Fibroblast of mammary gland (primary cell): ENCODE measurements at regions not wholly inside any gene's neighbourhood (a gene's known extent, or its start where the extent isn't known, plus 50 kb on each side); places are given as distances from the start of the nearest gene placed in this dataset.

ENCODE experiments used
- DNase-seq: peaks from one replicate; pipeline ENCODE4 v3.0.0-alpha.2; 2010; ENCODE audit warnings: low read depth
- H3K4me3 ChIP-seq: 2 replicates; pipeline ENCODE4 v1.5.1; 2011; ENCODE audit warnings: low read depth, mild to moderate bottlenecking, low read length, moderate library complexity; ENCODE audit not compliant: control insufficient read depth
- CTCF ChIP-seq: conservative IDR thresholded peaks from 2 replicates; pipeline ENCODE4 v1.5.1; 2011; ENCODE audit warnings: low read depth, low read length, inconsistent platforms; ENCODE audit not compliant: control insufficient read depth, insufficient read depth

- no peak overlapping the region for H3K4me3 ChIP-seq
- DNase-seq, result no peak
- no peak for TF ChIP-seq CTCF
Measured at GRCh38 chr15:91716536-91716935, 137.0 kb upstream of the SLCO3A1 start.

GRCh38 chr15:91717811-91718210 lies 135.7 kb upstream of the SLCO3A1 start:
- no peak overlapping the region for H3K4me3 ChIP-seq
- DNase-seq, result no peak
- no peak for TF ChIP-seq CTCF

GRCh38 chr15:91723959-91724358 lies 129.5 kb upstream of the SLCO3A1 start:
- DNase-seq, result no peak
- H3K4me3 ChIP-seq, result no peak overlapping the region
- TF ChIP-seq CTCF, result no peak

- TF ChIP-seq CTCF, result no peak
- DNase-seq, result no peak
- no peak overlapping the region for H3K4me3 ChIP-seq
Measured at GRCh38 chr15:91733661-91734060, 119.8 kb upstream of the SLCO3A1 start.

GRCh38 chr15:91737151-91737818 lies 116.2 kb upstream of the SLCO3A1 start:
- H3K4me3 ChIP-seq, result no peak overlapping the region
- TF ChIP-seq CTCF, result no peak
- DNase-seq, result peak; percentile 1

DNA sequence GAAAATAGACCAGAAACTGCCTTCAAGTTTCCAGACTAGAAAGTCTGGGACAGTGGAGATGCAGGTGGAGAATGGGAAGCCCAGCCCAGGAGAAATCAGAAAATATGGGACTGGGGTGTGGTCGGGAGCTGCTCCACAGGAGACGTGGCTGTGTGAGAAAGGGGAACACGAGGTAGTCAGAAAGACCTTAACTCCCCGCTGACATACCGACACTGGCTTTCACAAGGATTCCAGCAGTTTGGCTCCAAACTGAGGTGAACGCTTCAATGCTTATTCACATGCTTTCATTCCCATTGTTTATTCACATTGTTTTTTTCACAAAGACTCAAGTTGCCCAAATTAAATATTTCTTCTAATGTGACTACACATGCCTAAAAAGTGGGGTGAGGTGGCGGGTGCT lies 111.5 kb upstream of the SLCO3A1 start:
- H3K4me3 ChIP-seq, result no peak overlapping the region
- no peak for TF ChIP-seq CTCF
- DNase-seq, result no peak

GRCh38 chr15:91751611-91752010 lies 101.9 kb upstream of the SLCO3A1 start:
- no peak overlapping the region for H3K4me3 ChIP-seq
- TF ChIP-seq CTCF, result no peak
- no peak for DNase-seq
